SK-N-SH treated with all-trans-retinoic acid at 6 μM for 48 hours (cell line): ENCODE measurements at regions not wholly inside any gene's neighbourhood (a gene's known extent, or its start where the extent isn't known, plus 50 kb on each side); places are given as distances from the start of the nearest gene placed in this dataset.

Experiments
- ESRRG ChIP-seq: fragments of 250-450 bp; sonication (Bioruptor Pico); IDR thresholded peaks from 2 replicates; pipeline ENCODE4 v1.6.1; 2021; ENCODE audit warnings: mild to moderate bottlenecking
- ZFP30 ChIP-seq: fragments of 450-650 bp; formaldehyde crosslinking; IDR thresholded peaks from 2 replicates; pipeline ENCODE4 v1.5.0; 2022; ENCODE audit warnings: mild to moderate bottlenecking, moderate library complexity
- ZNF8 ChIP-seq: fragments of 450-650 bp; formaldehyde crosslinking; IDR thresholded peaks from 2 replicates; pipeline ENCODE4 v1.5.0; 2020; ENCODE audit warnings: mild to moderate bottlenecking, moderate library complexity
- TF ChIP-seq, protein P1 (sequence below): fragments of 250-450 bp; sonication (Bioruptor Pico); IDR thresholded peaks from 2 replicates; pipeline ENCODE4 v1.8.0; 2020; ENCODE audit warnings: mild to moderate bottlenecking, moderate library complexity, borderline replicate concordance
- TF ChIP-seq, protein P2 (sequence below): fragments of 250-450 bp; sonication (Bioruptor Pico); IDR thresholded peaks from 2 replicates; pipeline ENCODE4 v1.8.0; 2021; ENCODE audit warnings: low read depth, mild to moderate bottlenecking, moderate library complexity, borderline replicate concordance
- TF ChIP-seq, protein P3 (sequence below): fragments of 250-450 bp; sonication (Bioruptor Pico); IDR thresholded peaks from 2 replicates; pipeline ENCODE4 v1.5.1; 2020; ENCODE audit warnings: low read depth, mild to moderate bottlenecking, moderate library complexity
- TF ChIP-seq, protein P4 (sequence below): fragments of 250-450 bp; sonication (Bioruptor Pico); IDR thresholded peaks from 2 replicates; pipeline ENCODE4 v1.5.1; 2021; ENCODE audit warnings: mild to moderate bottlenecking, moderate library complexity

DNA sequence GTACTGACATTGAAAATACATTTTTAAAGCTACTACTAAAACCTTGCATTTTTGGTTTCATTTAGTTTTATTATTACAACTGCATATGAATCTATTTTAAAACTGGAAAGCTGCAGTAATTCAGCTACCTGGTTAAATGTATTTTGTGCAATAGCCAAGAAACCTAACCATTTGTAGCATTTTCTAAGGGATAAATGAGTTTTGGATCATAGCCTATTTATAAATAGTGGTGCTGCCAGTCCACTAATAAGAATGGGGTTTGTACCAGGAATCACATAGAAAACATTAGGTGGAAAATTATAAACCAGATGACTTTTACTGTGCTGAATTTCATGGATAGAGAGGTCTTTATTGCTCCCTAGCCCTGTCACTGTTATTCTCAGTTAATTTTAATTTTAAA is 454.7 kb downstream of the DIPK2A start:
- TF ChIP-seq ZFP30 (CRISPR knock-in tag): no peak
- TF ChIP-seq, protein P1, sequence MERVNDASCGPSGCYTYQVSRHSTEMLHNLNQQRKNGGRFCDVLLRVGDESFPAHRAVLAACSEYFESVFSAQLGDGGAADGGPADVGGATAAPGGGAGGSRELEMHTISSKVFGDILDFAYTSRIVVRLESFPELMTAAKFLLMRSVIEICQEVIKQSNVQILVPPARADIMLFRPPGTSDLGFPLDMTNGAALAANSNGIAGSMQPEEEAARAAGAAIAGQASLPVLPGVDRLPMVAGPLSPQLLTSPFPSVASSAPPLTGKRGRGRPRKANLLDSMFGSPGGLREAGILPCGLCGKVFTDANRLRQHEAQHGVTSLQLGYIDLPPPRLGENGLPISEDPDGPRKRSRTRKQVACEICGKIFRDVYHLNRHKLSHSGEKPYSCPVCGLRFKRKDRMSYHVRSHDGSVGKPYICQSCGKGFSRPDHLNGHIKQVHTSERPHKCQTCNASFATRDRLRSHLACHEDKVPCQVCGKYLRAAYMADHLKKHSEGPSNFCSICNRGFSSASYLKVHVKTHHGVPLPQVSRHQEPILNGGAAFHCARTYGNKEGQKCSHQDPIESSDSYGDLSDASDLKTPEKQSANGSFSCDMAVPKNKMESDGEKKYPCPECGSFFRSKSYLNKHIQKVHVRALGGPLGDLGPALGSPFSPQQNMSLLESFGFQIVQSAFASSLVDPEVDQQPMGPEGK (CRISPR knock-in tag): no peak
- no peak for TF ChIP-seq ZNF8 (CRISPR knock-in tag)
- TF ChIP-seq, protein P2, sequence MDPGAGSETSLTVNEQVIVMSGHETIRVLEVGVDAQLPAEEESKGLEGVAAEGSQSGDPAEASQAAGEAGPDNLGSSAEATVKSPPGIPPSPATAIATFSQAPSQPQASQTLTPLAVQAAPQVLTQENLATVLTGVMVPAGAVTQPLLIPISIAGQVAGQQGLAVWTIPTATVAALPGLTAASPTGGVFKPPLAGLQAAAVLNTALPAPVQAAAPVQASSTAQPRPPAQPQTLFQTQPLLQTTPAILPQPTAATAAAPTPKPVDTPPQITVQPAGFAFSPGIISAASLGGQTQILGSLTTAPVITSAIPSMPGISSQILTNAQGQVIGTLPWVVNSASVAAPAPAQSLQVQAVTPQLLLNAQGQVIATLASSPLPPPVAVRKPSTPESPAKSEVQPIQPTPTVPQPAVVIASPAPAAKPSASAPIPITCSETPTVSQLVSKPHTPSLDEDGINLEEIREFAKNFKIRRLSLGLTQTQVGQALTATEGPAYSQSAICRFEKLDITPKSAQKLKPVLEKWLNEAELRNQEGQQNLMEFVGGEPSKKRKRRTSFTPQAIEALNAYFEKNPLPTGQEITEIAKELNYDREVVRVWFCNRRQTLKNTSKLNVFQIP (CRISPR knock-in tag): no peak
- TF ChIP-seq, protein P3, sequence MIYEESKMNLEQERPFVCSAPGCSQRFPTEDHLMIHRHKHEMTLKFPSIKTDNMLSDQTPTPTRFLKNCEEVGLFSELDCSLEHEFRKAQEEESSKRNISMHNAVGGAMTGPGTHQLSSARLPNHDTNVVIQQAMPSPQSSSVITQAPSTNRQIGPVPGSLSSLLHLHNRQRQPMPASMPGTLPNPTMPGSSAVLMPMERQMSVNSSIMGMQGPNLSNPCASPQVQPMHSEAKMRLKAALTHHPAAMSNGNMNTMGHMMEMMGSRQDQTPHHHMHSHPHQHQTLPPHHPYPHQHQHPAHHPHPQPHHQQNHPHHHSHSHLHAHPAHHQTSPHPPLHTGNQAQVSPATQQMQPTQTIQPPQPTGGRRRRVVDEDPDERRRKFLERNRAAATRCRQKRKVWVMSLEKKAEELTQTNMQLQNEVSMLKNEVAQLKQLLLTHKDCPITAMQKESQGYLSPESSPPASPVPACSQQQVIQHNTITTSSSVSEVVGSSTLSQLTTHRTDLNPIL (CRISPR knock-in tag): no peak
- TF ChIP-seq, protein P4, sequence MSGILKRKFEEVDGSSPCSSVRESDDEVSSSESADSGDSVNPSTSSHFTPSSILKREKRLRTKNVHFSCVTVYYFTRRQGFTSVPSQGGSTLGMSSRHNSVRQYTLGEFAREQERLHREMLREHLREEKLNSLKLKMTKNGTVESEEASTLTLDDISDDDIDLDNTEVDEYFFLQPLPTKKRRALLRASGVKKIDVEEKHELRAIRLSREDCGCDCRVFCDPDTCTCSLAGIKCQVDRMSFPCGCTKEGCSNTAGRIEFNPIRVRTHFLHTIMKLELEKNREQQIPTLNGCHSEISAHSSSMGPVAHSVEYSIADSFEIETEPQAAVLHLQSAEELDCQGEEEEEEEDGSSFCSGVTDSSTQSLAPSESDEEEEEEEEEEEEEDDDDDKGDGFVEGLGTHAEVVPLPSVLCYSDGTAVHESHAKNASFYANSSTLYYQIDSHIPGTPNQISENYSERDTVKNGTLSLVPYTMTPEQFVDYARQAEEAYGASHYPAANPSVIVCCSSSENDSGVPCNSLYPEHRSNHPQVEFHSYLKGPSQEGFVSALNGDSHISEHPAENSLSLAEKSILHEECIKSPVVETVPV (CRISPR knock-in tag): no peak
- TF ChIP-seq ESRRG (CRISPR knock-in tag): no peak
